ENCODE measurements at regions not wholly inside any gene's neighbourhood (a gene's known extent, or its start where the extent isn't known, plus 50 kb on each side); places are given as distances from the start of the nearest gene placed in this dataset.
"Not testable (repeated sequence)": the region's sequence is repeated elsewhere in the genome, so short reads cannot be mapped to it uniquely, and the experiment has no call there.

GRCh38 chr3:73155441-73155840 is 94.0 kb downstream of the EBLN2 start:
- in situ Hi-C loops (cut with HindIII; ENCODE audit: low pct_unique_long_range_greater_than_20kb, low sequenced_read_pairs); DNase-seq (ENCODE audit: low read depth, low spot score): not testable (repeated sequence)

GRCh38 chr3:73164622-73165021 is 103.2 kb downstream of the EBLN2 start:
- in situ Hi-C loops (cut with HindIII; ENCODE audit: low pct_unique_long_range_greater_than_20kb, low sequenced_read_pairs), result no loop called here

GRCh38 chr3:73175698-73176097 is 114.2 kb downstream of the EBLN2 start:
- no peak for DNase-seq (ENCODE audit: low read depth, low spot score)
- in situ Hi-C loops (cut with HindIII; ENCODE audit: low pct_unique_long_range_greater_than_20kb, low sequenced_read_pairs), result no loop called here

More at GRCh38 chr3:73164622-73165021, 103.2 kb downstream of the EBLN2 start:
- no peak for DNase-seq (ENCODE audit: low read depth, low spot score)

GRCh38 chr3:73176941-73177340 is 115.5 kb downstream of the EBLN2 start:
- no peak for DNase-seq (ENCODE audit: low read depth, low spot score)
- in situ Hi-C loops (cut with HindIII; ENCODE audit: low pct_unique_long_range_greater_than_20kb, low sequenced_read_pairs), result no loop called here

- no peak for DNase-seq (ENCODE audit: low read depth, low spot score)
- in situ Hi-C loops (cut with HindIII; ENCODE audit: low pct_unique_long_range_greater_than_20kb, low sequenced_read_pairs), result no loop called here
Observed at GRCh38 chr3:73177827-73178226, 116.4 kb downstream of the EBLN2 start.

GRCh38 chr3:73179601-73180000 is 118.1 kb downstream of the EBLN2 start:
- in situ Hi-C loops (cut with HindIII; ENCODE audit: low pct_unique_long_range_greater_than_20kb, low sequenced_read_pairs), result no loop called here
- no peak for DNase-seq (ENCODE audit: low read depth, low spot score)

GRCh38 chr3:73186741-73187140 is 125.3 kb downstream of the EBLN2 start:
- no peak for DNase-seq (ENCODE audit: low read depth, low spot score)
- in situ Hi-C loops (cut with HindIII; ENCODE audit: low pct_unique_long_range_greater_than_20kb, low sequenced_read_pairs), result no loop called here

- no peak for DNase-seq (ENCODE audit: low read depth, low spot score)
- in situ Hi-C loops (cut with HindIII; ENCODE audit: low pct_unique_long_range_greater_than_20kb, low sequenced_read_pairs), result no loop called here
Observed at GRCh38 chr3:73187328-73187727, 125.9 kb downstream of the EBLN2 start.

GRCh38 chr3:73188707-73189106 is 127.2 kb downstream of the EBLN2 start:
- no peak for DNase-seq (ENCODE audit: low read depth, low spot score)
- in situ Hi-C loops (cut with HindIII; ENCODE audit: low pct_unique_long_range_greater_than_20kb, low sequenced_read_pairs), result no loop called here

GRCh38 chr3:73192036-73192738 is 130.7 kb downstream of the EBLN2 start:
- DNase-seq (ENCODE audit: low read depth, low spot score), result peak; percentile 49
- in situ Hi-C loops (cut with HindIII; ENCODE audit: low pct_unique_long_range_greater_than_20kb, low sequenced_read_pairs), result no loop called here

GRCh38 chr3:73193943-73194342 is 132.5 kb downstream of the EBLN2 start:
- DNase-seq (ENCODE audit: low read depth, low spot score); in situ Hi-C loops (cut with HindIII; ENCODE audit: low pct_unique_long_range_greater_than_20kb, low sequenced_read_pairs): not testable (repeated sequence)

GRCh38 chr3:73197187-73197586 is 135.7 kb downstream of the EBLN2 start:
- in situ Hi-C loops (cut with HindIII; ENCODE audit: low pct_unique_long_range_greater_than_20kb, low sequenced_read_pairs), result no loop called here
- DNase-seq (ENCODE audit: low read depth, low spot score), result no peak

GRCh38 chr3:73203101-73203500 is 141.6 kb downstream of the EBLN2 start:
- in situ Hi-C loops (cut with HindIII; ENCODE audit: low pct_unique_long_range_greater_than_20kb, low sequenced_read_pairs), result no loop called here
- no peak for DNase-seq (ENCODE audit: low read depth, low spot score)

- in situ Hi-C loops (cut with HindIII; ENCODE audit: low pct_unique_long_range_greater_than_20kb, low sequenced_read_pairs), result no loop called here
- DNase-seq (ENCODE audit: low read depth, low spot score), result no peak
Observed at GRCh38 chr3:73203633-73204032, 142.2 kb downstream of the EBLN2 start.

- in situ Hi-C loops (cut with HindIII; ENCODE audit: low pct_unique_long_range_greater_than_20kb, low sequenced_read_pairs), result no loop called here
- DNase-seq (ENCODE audit: low read depth, low spot score), result no peak
Observed at GRCh38 chr3:73204841-73205240, 143.4 kb downstream of the EBLN2 start.

GRCh38 chr3:73206030-73206429 is 144.6 kb downstream of the EBLN2 start:
- in situ Hi-C loops (cut with HindIII; ENCODE audit: low pct_unique_long_range_greater_than_20kb, low sequenced_read_pairs), result no loop called here
- DNase-seq (ENCODE audit: low read depth, low spot score), result no peak

GRCh38 chr3:73207946-73208440 is 146.5 kb downstream of the EBLN2 start:
- peak; percentile 59 for DNase-seq (ENCODE audit: low read depth, low spot score)
- in situ Hi-C loops (cut with HindIII; ENCODE audit: low pct_unique_long_range_greater_than_20kb, low sequenced_read_pairs), result no loop called here

GRCh38 chr3:73210759-73211158 is 149.3 kb downstream of the EBLN2 start:
- in situ Hi-C loops (cut with HindIII; ENCODE audit: low pct_unique_long_range_greater_than_20kb, low sequenced_read_pairs), result no loop called here
- no peak for DNase-seq (ENCODE audit: low read depth, low spot score)

GRCh38 chr3:73212683-73213082 is 151.2 kb downstream of the EBLN2 start:
- DNase-seq (ENCODE audit: low read depth, low spot score), result no peak
- in situ Hi-C loops (cut with HindIII; ENCODE audit: low pct_unique_long_range_greater_than_20kb, low sequenced_read_pairs), result no loop called here
